ENCODE measurements at regions not wholly inside any gene's neighbourhood (a gene's known extent, or its start where the extent isn't known, plus 50 kb on each side); places are given as distances from the start of the nearest gene placed in this dataset.

DNA sequence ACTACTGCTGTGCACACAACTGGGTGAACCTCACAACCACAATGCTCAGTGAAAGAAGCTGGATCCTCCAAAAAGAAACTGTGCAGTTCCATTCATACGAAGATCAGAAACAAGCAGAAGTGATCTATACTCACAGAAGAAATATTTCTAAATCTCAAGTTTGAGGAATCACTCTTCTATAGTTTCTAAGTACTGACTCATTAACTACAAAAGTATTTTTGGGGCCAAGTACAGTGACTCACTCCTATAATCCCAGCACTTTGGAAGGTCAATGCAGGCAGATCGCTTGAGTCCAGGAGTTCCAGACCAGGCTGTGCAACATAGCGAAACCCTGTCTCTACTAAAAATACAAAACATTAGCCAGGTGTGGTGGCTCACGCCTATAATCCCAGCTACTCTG is 51.3 kb upstream of the RELL1 start:
- DNase-seq, result no peak

Measured in tongue (tissue), 1 donor.